Effector memory CD8-positive, alpha-beta T cell (primary cell): ENCODE measurements at regions not wholly inside any gene's neighbourhood (a gene's known extent, or its start where the extent isn't known, plus 50 kb on each side); places are given as distances from the start of the nearest gene placed in this dataset.
"Not testable (repeated sequence)": the region's sequence is repeated elsewhere in the genome, so short reads cannot be mapped to it uniquely, and the experiment has no call there.

Source experiments
- ATAC-seq: fragments of 150-1000 bp; cut with Tn5 transposase; replicated peaks from 2 replicates; pipeline ENCODE4 v1.10.0; 2021; ENCODE audit warnings: mild to moderate bottlenecking, moderate library complexity
- DNase-seq, 3 experiments: peaks; one replicate each; pipeline ENCODE4 v3.0.0; 2021
- H3K27ac Mint-ChIP-seq, 2 donors: one replicate each; pipeline ENCODE4 v1.8.0; 2022; ENCODE audit warnings: mild to moderate bottlenecking in 2 of 2, mixed read lengths in 2 of 2, moderate library complexity in 2 of 2
- H3K27me3 Mint-ChIP-seq, 2 donors: one replicate each; pipeline ENCODE4 v1.8.0; 2022; ENCODE audit warnings: mixed read lengths in 2 of 2
- H3K36me3 Mint-ChIP-seq: one replicate; pipeline ENCODE4 v1.8.0; 2022; ENCODE audit warnings: mild to moderate bottlenecking, moderate library complexity, mixed read lengths; ENCODE audit not compliant: insufficient read depth
- H3K4me1 Mint-ChIP-seq, 2 donors: one replicate each; pipeline ENCODE4 v1.8.0; 2022; ENCODE audit warnings: low read depth in 2 of 2, mixed read lengths in 2 of 2
- H3K4me3 Mint-ChIP-seq, 2 donors: one replicate each; pipeline ENCODE4 v1.8.0; 2022; ENCODE audit warnings: mild to moderate bottlenecking in 2 of 2, mixed read lengths in 2 of 2, moderate library complexity in 2 of 2
- H3K9me3 Mint-ChIP-seq, 2 donors: one replicate each; pipeline ENCODE4 v1.8.0; 2022; ENCODE audit warnings: mixed read lengths in 2 of 2

DNA sequence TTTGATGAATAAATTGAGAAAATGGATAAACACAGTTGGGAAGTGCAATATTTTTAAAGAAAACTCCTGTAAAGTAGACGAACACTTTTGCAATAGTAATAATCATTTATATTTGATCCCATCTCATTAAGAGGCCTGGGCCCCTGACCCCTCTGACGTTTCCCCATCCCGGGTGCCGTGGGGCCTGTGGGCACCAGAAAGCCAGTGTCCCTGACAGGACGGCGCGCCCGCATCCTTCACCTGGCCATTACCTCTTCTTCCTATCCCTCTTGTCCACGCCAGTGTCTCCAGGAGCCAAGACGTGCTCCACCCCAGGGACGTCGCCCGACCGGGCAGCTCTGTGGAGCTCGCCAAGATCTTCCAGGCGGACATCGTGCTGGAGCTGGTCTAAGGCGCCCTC, 147.4 kb downstream of the USP22 start:
- not testable (repeated sequence) for H3K36me3 Mint-ChIP-seq, H3K27ac Mint-ChIP-seq, DNase-seq, H3K9me3 Mint-ChIP-seq, H3K4me1 Mint-ChIP-seq, H3K4me3 Mint-ChIP-seq, ATAC-seq
- H3K27me3 Mint-ChIP-seq = peaks cover 17 to 21% of the 10 kb centered on the region in 2 donors

DNA sequence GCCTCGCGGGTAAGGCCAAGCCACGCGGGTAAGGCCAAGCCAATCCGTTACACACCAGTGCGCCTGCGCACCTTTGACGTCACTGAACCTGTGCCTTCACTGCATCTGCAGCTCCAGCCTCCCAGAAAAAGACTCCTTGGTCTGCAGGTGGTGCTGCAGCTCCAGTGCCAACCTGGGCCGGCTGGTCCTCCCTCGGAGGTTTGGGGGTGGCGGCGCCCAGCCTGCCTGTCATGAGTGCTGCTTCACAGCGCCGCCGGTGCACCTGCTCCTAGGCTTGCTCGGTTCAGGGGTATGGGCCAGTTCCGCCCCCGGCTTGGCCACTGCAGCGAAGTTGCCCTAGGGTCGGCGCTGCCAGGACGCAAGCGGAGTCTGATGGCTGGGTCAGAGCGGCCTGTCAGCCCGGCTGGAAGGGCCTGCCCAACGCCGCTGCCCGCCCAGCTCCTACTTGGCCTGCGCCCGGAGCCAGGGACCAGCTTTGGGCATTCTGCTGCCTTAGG, 146.6 kb downstream of the USP22 start:
- Mint-ChIP-seq H3K9me3 (no peaks in the 10 kb centered on the region), H3K27ac (no peak overlapping the region), H3K36me3 (peaks cover 2% of the 10 kb centered on the region), H3K27me3 (peaks cover 14 to 21% of the 10 kb centered on the region in 2 donors), H3K4me1 (no peaks in the 10 kb centered on the region), H3K4me3 (no peak overlapping the region)
- DNase-seq = no peak
- ATAC-seq = no peak

DNA sequence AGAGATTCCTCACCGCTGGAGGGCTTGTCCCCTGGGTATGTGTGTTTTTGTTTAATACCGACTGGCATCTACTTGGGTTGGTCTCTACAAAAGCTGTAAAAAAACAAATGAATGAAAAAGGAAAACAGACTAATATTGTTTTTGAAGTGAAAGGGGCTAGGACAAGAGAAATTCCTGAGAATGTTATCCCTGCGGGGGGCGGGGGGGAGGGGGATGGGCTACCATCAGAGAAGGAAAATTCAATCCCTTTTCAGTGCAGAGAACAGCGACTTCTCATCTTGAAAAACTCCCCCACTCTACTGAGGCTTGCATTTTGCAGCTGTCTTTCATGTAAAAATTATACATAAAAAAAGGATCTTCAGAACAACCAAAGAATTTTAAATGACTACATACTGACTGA, 144.1 kb downstream of the USP22 start:
- peaks cover 31 to 44% of the 10 kb centered on the region in 2 donors for H3K27me3 Mint-ChIP-seq
- H3K4me1 Mint-ChIP-seq, H3K36me3 Mint-ChIP-seq, H3K4me3 Mint-ChIP-seq, H3K9me3 Mint-ChIP-seq, H3K27ac Mint-ChIP-seq, ATAC-seq, DNase-seq: not testable (repeated sequence)

DNA sequence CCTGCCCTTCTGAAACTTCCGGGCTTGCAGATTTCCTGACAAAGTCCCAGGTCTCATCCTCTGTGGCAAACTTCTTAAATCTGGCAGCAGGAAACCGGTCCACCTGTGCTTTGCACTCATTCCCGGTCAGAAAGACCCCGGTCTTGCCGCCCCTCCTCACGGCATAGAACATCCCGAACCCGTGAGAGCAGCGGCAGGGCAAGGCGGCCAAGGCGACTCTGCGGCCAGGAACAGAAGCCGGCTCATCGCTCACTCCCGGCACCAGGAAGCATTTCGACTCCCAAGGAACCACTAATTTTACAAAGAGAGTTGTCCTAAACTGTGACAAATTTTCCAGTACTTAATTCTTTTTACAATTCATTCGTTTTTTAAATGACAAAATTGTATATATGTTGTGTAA, 140.3 kb downstream of the USP22 start:
- H3K9me3 Mint-ChIP-seq, ATAC-seq, H3K4me1 Mint-ChIP-seq, DNase-seq, H3K27ac Mint-ChIP-seq, H3K36me3 Mint-ChIP-seq, H3K4me3 Mint-ChIP-seq: not testable (repeated sequence)
- H3K27me3 Mint-ChIP-seq = peaks cover 27 to 28% of the 10 kb centered on the region in 2 donors

DNA sequence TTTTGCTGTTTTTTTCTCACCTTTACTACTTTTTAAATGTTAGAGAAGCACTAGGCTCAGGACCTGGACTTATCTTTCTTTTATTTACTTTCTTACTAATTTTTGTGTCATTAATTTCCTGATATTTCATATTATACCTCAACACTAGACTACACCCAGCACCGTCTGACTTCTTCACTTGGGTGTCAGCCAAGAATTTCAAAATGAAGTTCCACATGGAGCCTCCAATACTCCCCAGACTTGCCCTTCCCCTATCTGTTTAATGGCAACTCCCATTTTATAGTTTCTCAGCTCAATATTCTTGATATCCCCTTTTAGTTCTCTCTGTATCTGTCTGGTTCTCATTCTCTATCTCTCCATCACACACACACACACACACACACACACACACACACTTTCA, 139.3 kb downstream of the USP22 start:
- not testable (repeated sequence) for H3K9me3 Mint-ChIP-seq, H3K4me3 Mint-ChIP-seq, DNase-seq, ATAC-seq, H3K4me1 Mint-ChIP-seq, H3K36me3 Mint-ChIP-seq, H3K27ac Mint-ChIP-seq
- peaks cover 23 to 28% of the 10 kb centered on the region in 2 donors for H3K27me3 Mint-ChIP-seq

DNA sequence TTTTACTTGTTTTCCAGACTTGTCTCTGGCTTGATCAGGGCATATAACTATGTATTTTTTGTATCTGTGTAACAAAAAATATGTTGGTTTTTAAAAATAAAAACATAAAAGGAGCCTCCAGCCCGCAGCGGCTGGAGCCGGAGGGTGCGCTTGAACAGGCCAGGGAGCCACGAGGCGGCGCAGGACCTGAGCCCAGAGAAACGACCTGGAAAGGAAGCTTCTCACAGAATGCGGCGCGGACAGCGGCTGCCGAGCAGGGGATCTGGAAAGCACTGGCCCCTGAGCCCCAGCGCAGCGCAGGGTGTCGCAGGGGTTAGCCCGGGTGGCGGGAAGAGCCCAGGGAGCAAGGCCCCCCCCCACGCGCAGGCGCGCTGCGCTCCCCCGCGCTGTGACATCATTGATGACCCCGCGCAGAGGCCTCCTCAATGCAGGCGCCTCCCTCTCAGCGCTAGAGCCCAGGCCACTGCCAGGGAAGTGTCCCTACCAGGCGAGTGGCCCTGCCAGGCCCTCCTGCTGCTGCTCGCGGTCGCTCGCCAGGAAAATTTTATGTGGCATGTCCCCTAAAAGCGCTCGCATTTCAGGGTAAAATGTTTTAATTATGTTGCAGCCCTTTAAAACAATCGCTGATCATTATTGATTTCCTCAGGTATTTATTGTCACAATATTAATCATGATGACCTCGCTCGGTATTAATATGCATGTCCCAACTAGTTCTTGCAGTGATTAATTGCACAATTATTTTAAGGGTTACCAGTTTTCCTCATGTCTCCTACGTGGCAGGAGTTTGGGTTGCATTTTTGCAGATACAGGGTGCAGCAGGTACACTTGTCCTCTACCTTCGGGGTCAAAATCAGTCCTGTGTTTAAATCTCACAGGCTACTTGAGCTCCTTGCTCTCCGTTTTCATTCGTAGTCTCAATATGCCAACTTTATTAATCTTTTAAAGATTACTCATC, 134.2 kb downstream of the USP22 start:
- Mint-ChIP-seq H3K27ac (peak overlapping the region in 1 of 2 donors; percentile 15), H3K4me3 (peak overlapping the region; percentile 79 to 80), H3K27me3 (peaks cover 6% of the 10 kb centered on the region in 2 donors), H3K9me3 (no peaks in the 10 kb centered on the region), H3K36me3 (no peaks in the 10 kb centered on the region), H3K4me1 (peaks cover 0 to 10% of the 10 kb centered on the region in 2 donors)
- DNase-seq = peak; percentile 57 to 63 (median 61)
- peak; percentile 97 for ATAC-seq

DNA sequence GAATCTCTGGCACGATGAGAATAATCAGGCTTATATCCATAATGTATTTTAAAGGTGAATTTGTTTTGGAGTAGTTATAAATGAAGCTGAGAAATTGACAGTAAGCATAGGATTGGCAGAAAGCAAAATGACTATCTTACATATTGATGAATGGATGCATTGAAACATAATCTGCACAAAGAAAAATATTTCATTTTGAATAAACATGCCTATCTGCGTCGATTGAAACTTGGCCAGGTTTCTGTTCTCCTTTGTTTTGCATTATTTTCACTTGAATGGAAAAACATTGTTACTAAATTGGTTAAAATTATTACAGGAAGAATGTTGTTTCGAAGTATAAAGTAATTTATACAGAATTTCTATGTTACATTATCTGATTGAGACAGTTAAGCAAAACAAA, 128.2 kb downstream of the USP22 start:
- Mint-ChIP-seq H3K9me3 (no peaks in the 10 kb centered on the region), H3K27ac (no peak overlapping the region), H3K27me3 (peaks cover 14 to 21% of the 10 kb centered on the region in 2 donors), H3K36me3 (no peaks in the 10 kb centered on the region), H3K4me3 (no peak overlapping the region), H3K4me1 (no peaks in the 10 kb centered on the region)
- ATAC-seq (no peak), DNase-seq (no peak)

DNA sequence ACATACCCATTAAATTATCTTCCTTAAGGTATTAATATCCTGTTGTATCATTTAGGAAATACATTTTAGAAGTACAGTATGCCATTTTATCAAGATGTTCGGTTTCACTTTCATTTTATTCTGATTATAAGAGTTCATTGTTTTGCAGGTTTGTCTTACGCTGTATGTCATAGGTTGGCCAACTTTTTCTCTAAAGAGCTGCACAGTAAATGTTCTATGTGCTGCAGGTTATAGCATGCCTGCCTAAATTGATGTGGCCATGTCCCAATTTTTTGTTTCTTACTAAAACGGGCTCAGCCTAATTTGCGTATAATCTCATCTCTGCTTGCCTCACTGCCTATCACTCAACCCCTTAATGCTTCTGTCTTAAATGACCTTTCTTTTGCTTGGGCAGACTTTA, 126.4 kb downstream of the USP22 start:
- no peaks in the 10 kb centered on the region for H3K36me3 Mint-ChIP-seq
- H3K27me3 Mint-ChIP-seq = peaks cover 19 to 29% of the 10 kb centered on the region in 2 donors
- H3K4me3 Mint-ChIP-seq = no peak overlapping the region
- no peak overlapping the region for H3K27ac Mint-ChIP-seq
- DNase-seq = no peak
- H3K4me1 Mint-ChIP-seq = no peaks in the 10 kb centered on the region
- no peak for ATAC-seq
- H3K9me3 Mint-ChIP-seq = no peaks in the 10 kb centered on the region

DNA sequence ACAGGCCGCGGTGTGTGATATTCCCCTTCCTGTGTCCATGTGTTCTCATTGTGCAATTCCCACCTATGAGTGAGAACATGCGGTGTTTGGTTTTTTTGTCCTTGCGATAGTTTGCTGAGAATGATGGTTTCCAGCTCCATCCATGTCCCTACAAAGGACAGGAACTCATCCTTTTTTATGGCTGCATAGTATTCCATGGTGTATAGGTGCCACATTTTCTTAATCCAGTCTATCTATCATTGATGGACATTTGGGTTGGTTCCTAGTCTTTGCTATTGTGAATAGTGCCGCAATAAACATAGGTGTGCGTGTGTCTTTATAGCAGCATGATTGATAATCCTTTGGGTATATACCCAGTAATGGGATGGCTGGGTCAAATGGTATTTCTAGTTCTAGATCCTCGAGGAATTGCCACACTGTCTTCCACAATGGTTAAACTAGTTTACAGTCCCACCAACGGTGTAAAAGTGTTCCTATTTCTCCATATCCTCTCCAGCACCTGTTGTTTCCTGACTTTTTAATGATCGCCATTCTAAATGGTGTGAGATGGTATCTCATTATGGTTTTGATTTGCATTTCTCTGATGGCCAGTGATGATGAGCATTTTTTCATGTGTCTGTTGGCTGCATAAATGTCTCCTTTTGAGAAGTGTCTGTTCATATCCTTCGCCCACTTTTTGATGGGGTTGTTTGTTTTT, 125.1 kb downstream of the USP22 start:
- not testable (repeated sequence) for H3K36me3 Mint-ChIP-seq

DNA sequence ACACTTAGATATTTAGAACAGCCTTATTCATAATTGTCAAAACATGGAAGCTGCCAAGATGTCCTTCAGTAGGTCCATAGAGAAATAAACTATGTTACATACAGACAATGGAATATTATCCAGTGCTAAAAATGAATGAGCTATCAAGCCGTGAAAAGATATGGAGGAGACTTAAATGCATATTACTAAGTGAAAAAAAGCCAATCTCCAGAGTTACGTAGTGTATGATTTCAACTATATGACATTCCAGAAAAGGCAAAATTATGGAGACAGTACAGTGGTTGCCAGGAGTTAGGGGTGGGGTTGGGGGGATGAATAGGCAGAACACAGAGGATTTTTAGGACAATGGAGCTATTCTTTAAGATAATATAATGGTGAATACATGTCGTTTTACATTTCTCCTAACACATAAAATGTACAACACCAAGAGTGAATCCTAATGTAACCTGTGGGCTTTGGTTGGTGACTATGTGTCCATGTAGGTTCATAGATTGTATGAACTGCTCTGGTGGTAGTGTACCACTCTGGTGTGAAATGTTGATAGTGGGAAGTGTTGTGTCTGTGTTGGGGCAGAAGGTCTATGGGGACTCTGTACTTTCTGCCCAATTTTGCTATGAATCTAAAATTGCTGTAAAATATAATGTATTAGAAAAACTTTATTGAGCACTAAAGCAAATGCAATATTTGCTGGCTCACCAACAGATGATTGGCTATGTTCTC, 122.6 kb downstream of the USP22 start:
- DNase-seq (no peak), ATAC-seq (no peak)
- H3K4me1 Mint-ChIP-seq = no peaks in the 10 kb centered on the region
- peaks cover 24 to 29% of the 10 kb centered on the region in 2 donors for H3K27me3 Mint-ChIP-seq
- H3K9me3 Mint-ChIP-seq = no peaks in the 10 kb centered on the region
- no peak overlapping the region for H3K4me3 Mint-ChIP-seq
- H3K36me3 Mint-ChIP-seq = no peaks in the 10 kb centered on the region
- H3K27ac Mint-ChIP-seq = no peak overlapping the region

More for the DNA sequence above, 125.1 kb downstream of the USP22 start:
- ATAC-seq, H3K9me3 Mint-ChIP-seq, H3K4me3 Mint-ChIP-seq, H3K27ac Mint-ChIP-seq, H3K4me1 Mint-ChIP-seq, DNase-seq: not testable (repeated sequence)
- H3K27me3 Mint-ChIP-seq = peaks cover 19 to 29% of the 10 kb centered on the region in 2 donors

DNA sequence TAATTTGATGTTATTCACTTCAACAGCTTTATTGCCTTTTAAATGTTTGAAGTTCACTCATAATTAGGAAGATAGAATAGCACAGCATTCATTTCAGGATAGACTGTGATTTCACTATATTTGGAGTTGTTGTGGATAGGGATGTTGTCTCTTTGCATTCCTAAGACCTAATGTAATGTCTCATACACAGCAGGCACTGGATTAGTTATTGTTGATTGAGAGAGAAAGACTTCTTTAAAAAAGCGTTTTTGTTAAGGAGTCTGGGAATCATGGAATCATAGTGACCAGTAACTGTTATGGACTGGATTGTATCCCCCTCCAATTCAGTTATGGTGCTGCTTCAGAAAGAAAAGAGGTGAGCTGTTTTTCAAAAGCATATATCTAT, 122.0 kb downstream of the USP22 start:
- H3K9me3 Mint-ChIP-seq = no peaks in the 10 kb centered on the region
- peaks cover 24 to 29% of the 10 kb centered on the region in 2 donors for H3K27me3 Mint-ChIP-seq
- no peak overlapping the region for H3K4me3 Mint-ChIP-seq
- H3K36me3 Mint-ChIP-seq = no peaks in the 10 kb centered on the region
- no peak for DNase-seq
- H3K4me1 Mint-ChIP-seq = no peaks in the 10 kb centered on the region
- no peak overlapping the region for H3K27ac Mint-ChIP-seq
- ATAC-seq = no peak

DNA sequence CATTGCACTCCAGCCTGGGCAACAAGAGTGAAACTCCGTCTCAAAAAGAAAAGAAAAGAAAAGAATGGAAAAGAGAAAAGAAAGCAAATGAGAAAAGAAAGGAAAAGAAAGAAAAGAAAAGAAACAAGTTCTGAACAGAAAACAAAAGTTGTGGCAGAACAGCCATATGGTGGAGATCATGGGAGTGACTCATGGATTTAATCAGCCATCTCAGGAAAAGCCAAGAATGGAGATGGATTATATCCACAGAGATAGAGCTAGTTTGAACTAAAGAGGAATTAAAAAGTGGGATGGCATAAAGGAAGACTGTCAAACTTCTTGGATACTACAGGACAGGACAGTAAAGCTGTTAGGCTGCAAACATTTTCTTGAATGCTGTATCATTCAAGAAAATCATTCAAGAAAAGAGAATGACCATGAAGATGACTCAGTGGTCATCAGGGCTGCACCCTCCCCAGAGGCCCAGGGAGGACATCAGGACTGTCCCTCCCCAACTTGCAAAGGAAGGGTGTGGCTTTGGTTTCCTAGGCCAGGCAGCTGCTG, 120.6 kb downstream of the USP22 start:
- Mint-ChIP-seq H3K27me3 (peaks cover 24 to 29% of the 10 kb centered on the region in 2 donors), H3K4me3 (no peak overlapping the region), H3K4me1 (no peaks in the 10 kb centered on the region), H3K27ac (no peak overlapping the region), H3K36me3 (no peaks in the 10 kb centered on the region), H3K9me3 (no peaks in the 10 kb centered on the region)
- ATAC-seq = no peak
- DNase-seq = no peak

DNA sequence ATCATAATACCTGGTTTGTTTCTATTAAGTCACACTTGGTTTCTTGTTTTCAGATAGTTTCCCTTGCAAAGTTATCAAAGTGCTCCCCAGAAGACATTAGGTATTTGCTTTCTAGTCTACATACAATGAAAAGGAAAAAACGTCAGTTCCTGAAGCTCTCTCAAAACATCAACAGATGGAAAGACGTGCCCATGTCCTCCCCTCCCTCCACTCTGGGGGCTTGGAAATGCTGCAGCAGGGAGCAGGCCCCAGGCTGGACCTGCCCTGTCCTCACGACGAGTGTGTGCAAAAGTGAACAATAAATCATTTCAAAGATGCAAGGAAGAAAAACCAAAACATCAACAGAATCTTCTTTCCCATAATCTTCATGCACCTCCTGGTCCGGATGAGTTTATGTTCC, 118.5 kb downstream of the USP22 start:
- no peak overlapping the region for H3K27ac Mint-ChIP-seq
- H3K27me3 Mint-ChIP-seq = peaks cover 12 to 17% of the 10 kb centered on the region in 2 donors
- no peak for ATAC-seq
- H3K36me3 Mint-ChIP-seq = no peaks in the 10 kb centered on the region
- H3K4me3 Mint-ChIP-seq = no peak overlapping the region
- H3K9me3 Mint-ChIP-seq = no peaks in the 10 kb centered on the region
- DNase-seq = no peak
- no peaks in the 10 kb centered on the region for H3K4me1 Mint-ChIP-seq
